ENCODE measurements at regions not wholly inside any gene's neighbourhood (a gene's known extent, or its start where the extent isn't known, plus 50 kb on each side); places are given as distances from the start of the nearest gene placed in this dataset.
"Not testable (repeated sequence)": the region's sequence is repeated elsewhere in the genome, so short reads cannot be mapped to it uniquely, and the experiment has no call there.

DNA sequence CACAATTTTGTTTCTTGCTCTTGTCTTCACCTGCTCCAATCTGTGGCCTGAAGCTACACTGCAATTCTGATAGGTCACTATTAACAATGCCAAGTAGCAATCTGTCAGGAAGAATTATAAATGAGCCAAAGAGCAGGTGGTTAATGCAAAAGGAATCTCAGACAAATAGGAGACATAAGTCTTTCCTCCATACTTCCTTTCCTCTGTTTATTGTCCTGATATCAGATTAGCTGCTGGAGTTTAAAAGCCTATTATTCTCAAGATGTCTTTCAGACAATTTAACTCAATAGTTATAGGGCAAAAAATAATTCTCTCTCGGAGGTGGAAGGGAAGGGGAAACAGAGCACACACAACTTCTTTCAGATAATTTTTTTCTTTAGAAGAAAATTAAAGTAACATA is 491.6 kb downstream of the MFSD1 start:
- DNase-seq (ENCODE audit: low spot score) = no peak
- CTCF ChIA-PET (ENCODE audit: unreplicated experiment) = no interaction called here
- no peaks in the 10 kb centered on the region for H3K9me3 ChIP-seq (ENCODE audit: low read length)
- no peaks in the 10 kb centered on the region for H3K79me2 ChIP-seq (ENCODE audit: insufficient read depth, low read depth, low read length)
- POLR2A ChIA-PET = no interaction called here
- no peaks in the 10 kb centered on the region for H4K20me1 ChIP-seq (ENCODE audit: insufficient read depth, low read length)
- H3K4me2 ChIP-seq (ENCODE audit: low read length) = no peak overlapping the region
- H3K36me3 ChIP-seq (ENCODE audit: insufficient read depth, low read length) = no peaks in the 10 kb centered on the region
- H3K27ac ChIP-seq (ENCODE audit: low read depth, low read length, poor library complexity, severe bottlenecking) = no peak overlapping the region
- no peak for TF ChIP-seq EZH2phosphoT487 (IDR thresholded peaks at IDR 0.05; ENCODE audit: borderline replicate concordance, low read depth, low read length)
- TF ChIP-seq, protein P1, sequence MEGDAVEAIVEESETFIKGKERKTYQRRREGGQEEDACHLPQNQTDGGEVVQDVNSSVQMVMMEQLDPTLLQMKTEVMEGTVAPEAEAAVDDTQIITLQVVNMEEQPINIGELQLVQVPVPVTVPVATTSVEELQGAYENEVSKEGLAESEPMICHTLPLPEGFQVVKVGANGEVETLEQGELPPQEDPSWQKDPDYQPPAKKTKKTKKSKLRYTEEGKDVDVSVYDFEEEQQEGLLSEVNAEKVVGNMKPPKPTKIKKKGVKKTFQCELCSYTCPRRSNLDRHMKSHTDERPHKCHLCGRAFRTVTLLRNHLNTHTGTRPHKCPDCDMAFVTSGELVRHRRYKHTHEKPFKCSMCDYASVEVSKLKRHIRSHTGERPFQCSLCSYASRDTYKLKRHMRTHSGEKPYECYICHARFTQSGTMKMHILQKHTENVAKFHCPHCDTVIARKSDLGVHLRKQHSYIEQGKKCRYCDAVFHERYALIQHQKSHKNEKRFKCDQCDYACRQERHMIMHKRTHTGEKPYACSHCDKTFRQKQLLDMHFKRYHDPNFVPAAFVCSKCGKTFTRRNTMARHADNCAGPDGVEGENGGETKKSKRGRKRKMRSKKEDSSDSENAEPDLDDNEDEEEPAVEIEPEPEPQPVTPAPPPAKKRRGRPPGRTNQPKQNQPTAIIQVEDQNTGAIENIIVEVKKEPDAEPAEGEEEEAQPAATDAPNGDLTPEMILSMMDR (conservative IDR thresholded peaks at IDR 0.05; ENCODE audit: low read length) = no peak
- H3K4me3 ChIP-seq (ENCODE audit: low read depth, low read length, poor library complexity, severe bottlenecking) = no peak overlapping the region
- H3K9me2 ChIP-seq (ENCODE audit: insufficient read depth, low read length) = no peaks in the 10 kb centered on the region
- H3K4me1 ChIP-seq (ENCODE audit: insufficient read depth, low read length, poor library complexity, severe bottlenecking) = no peaks in the 10 kb centered on the region
- no TSS peak for BruUV-seq (replicated peaks)
- H2AFZ ChIP-seq (ENCODE audit: low read length) = no peak overlapping the region
- intact Hi-C loops (cut with micrococcal nuclease; ENCODE audit: unreplicated experiment) = no loop called here

DNA sequence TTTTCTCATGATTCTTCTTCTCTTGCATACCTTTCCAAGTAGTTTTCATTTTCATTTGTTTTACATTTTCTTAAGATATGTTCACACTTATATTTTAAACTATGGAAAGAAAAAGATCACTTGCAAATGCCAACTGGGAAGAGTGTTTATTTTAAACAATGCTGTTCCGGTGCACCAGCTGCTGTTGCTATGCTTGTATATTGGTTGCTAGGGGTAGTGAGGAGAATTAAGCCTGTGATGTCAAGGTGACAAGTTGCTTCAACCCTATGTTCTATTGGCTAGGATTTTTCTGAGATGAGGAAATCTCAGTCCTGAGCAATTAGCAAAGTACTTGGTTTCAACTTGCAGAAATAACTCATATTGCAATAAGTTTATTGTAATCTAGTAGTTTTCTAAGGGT is 500.1 kb downstream of the MFSD1 start:
- H3K4me3 ChIP-seq (ENCODE audit: low read depth, low read length, poor library complexity, severe bottlenecking) = no peak overlapping the region
- TF ChIP-seq, protein P1 (conservative IDR thresholded peaks at IDR 0.05; ENCODE audit: low read length) = no peak
- TF ChIP-seq EZH2phosphoT487 (IDR thresholded peaks at IDR 0.05; ENCODE audit: borderline replicate concordance, low read depth, low read length) = no peak

DNA sequence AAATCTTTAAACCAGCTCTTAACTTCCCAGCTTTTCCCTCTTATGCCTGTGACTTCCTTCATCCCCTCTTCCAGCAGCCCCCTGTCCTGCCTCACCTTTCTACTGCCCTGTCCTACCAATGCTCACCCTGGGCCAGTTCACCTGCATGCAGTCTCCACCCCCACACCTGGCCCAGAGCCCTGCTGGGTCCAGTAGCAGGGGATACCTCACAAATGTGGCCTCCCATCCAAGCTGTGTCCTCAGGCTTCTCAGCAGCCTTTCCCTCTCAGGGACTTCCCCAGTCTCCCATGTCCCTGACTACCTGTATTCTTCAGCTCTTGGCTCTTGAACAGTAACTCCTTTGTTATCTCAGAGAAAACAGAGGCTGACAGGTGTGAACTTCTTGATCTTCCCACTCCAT is 503.2 kb downstream of the MFSD1 start:
- H3K36me3 ChIP-seq (ENCODE audit: insufficient read depth, low read length) = no peaks in the 10 kb centered on the region
- intact Hi-C loops (cut with micrococcal nuclease; ENCODE audit: unreplicated experiment) = no loop called here
- H3K79me2 ChIP-seq (ENCODE audit: insufficient read depth, low read depth, low read length) = no peaks in the 10 kb centered on the region
- H4K20me1 ChIP-seq (ENCODE audit: insufficient read depth, low read length) = no peaks in the 10 kb centered on the region
- no peak overlapping the region for H3K27ac ChIP-seq (ENCODE audit: low read depth, low read length, poor library complexity, severe bottlenecking)
- no peaks in the 10 kb centered on the region for H3K9me3 ChIP-seq (ENCODE audit: low read length)
- no peak overlapping the region for H3K4me3 ChIP-seq (ENCODE audit: low read depth, low read length, poor library complexity, severe bottlenecking)
- BruUV-seq (replicated peaks) = no TSS peak
- DNase-seq (ENCODE audit: low spot score) = no peak
- POLR2A ChIA-PET = interaction anchor here (0.6 to 0.7 kb wide), 2 partner anchors 8 to 349 kb away, joined by 3 read pairs; no protein-coding TSS in a partner anchor
- no peaks in the 10 kb centered on the region for H3K4me1 ChIP-seq (ENCODE audit: insufficient read depth, low read length, poor library complexity, severe bottlenecking)
- CTCF ChIA-PET (ENCODE audit: unreplicated experiment) = no interaction called here
- TF ChIP-seq EZH2phosphoT487 (IDR thresholded peaks at IDR 0.05; ENCODE audit: borderline replicate concordance, low read depth, low read length) = no peak
- TF ChIP-seq, protein P1 (conservative IDR thresholded peaks at IDR 0.05; ENCODE audit: low read length) = no peak
- no peak overlapping the region for H3K4me2 ChIP-seq (ENCODE audit: low read length)
- H2AFZ ChIP-seq (ENCODE audit: low read length) = no peak overlapping the region
- H3K9me2 ChIP-seq (ENCODE audit: insufficient read depth, low read length) = no peaks in the 10 kb centered on the region

More for the DNA sequence above, 500.1 kb downstream of the MFSD1 start:
- Histone ChIP-seq H3K9me2 (ENCODE audit: insufficient read depth, low read length) (no peaks in the 10 kb centered on the region), H3K4me1 (ENCODE audit: insufficient read depth, low read length, poor library complexity, severe bottlenecking) (no peaks in the 10 kb centered on the region), H3K79me2 (ENCODE audit: insufficient read depth, low read depth, low read length) (no peaks in the 10 kb centered on the region), H3K36me3 (ENCODE audit: insufficient read depth, low read length) (no peaks in the 10 kb centered on the region), H3K4me2 (ENCODE audit: low read length) (no peak overlapping the region), H2AFZ (ENCODE audit: low read length) (no peak overlapping the region), H3K9me3 (ENCODE audit: low read length) (no peaks in the 10 kb centered on the region), H3K27ac (ENCODE audit: low read depth, low read length, poor library complexity, severe bottlenecking) (no peak overlapping the region), H4K20me1 (ENCODE audit: insufficient read depth, low read length) (no peaks in the 10 kb centered on the region)
- POLR2A ChIA-PET = no interaction called here
- no TSS peak for BruUV-seq (replicated peaks)
- intact Hi-C loops (cut with micrococcal nuclease; ENCODE audit: unreplicated experiment) = no loop called here
- no peak for DNase-seq (ENCODE audit: low spot score)
- CTCF ChIA-PET (ENCODE audit: unreplicated experiment) = no interaction called here

DNA sequence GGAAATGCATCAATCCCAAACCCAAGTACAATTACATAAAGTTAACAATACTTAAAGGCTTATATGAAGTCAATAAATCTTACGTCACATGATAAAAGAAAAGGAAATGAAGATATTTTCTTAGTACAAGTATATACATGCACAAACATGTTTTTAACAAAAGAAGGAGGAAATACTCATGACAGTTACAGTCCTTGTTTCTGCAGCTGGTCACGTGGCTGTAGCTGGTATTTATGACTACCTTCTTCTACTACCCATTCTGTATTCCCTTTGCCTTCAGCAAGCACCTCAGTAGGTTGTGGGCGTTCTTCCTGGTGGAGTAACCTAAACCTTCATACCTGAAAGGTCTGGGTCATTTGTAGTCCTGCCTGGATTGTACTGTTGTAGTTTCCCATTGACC is 514.9 kb downstream of the MFSD1 start:
- H3K4me1 ChIP-seq (ENCODE audit: insufficient read depth, low read length, poor library complexity, severe bottlenecking); CTCF ChIA-PET (ENCODE audit: unreplicated experiment); H3K9me3 ChIP-seq (ENCODE audit: low read length); H3K4me3 ChIP-seq (ENCODE audit: low read depth, low read length, poor library complexity, severe bottlenecking); H3K4me2 ChIP-seq (ENCODE audit: low read length); H3K79me2 ChIP-seq (ENCODE audit: insufficient read depth, low read depth, low read length); BruUV-seq (replicated peaks); H3K9me2 ChIP-seq (ENCODE audit: insufficient read depth, low read length); H4K20me1 ChIP-seq (ENCODE audit: insufficient read depth, low read length); H3K36me3 ChIP-seq (ENCODE audit: insufficient read depth, low read length); DNase-seq (ENCODE audit: low spot score); intact Hi-C loops (cut with micrococcal nuclease; ENCODE audit: unreplicated experiment); H2AFZ ChIP-seq (ENCODE audit: low read length); H3K27ac ChIP-seq (ENCODE audit: low read depth, low read length, poor library complexity, severe bottlenecking); POLR2A ChIA-PET: not testable (repeated sequence)

Data from OCI-LY7 (cell line).